Skeletal muscle satellite cell (primary cell): ENCODE measurements at regions not wholly inside any gene's neighbourhood (a gene's known extent, or its start where the extent isn't known, plus 50 kb on each side); places are given as distances from the start of the nearest gene placed in this dataset.
"Not testable (repeated sequence)": the region's sequence is repeated elsewhere in the genome, so short reads cannot be mapped to it uniquely, and the experiment has no call there.

Experiments
- H3K27me3 ChIP-seq: 2 replicates; pipeline ENCODE4 v1.7.0; 2013; ENCODE audit warnings: low read length; ENCODE audit not compliant: control insufficient read depth, insufficient read depth
- H3K36me3 ChIP-seq: 2 replicates; pipeline ENCODE4 v1.7.0; 2013; ENCODE audit warnings: mild to moderate bottlenecking, control low read depth, low read length; ENCODE audit not compliant: insufficient read depth
- H3K4me1 ChIP-seq: 2 replicates; pipeline ENCODE4 v1.7.0; 2013; ENCODE audit warnings: low read length; ENCODE audit not compliant: control insufficient read depth, insufficient read depth
- H3K4me2 ChIP-seq: 2 replicates; pipeline ENCODE4 v1.7.0; 2013; ENCODE audit warnings: mild to moderate bottlenecking, low read length
- H3K4me3 ChIP-seq: 2 replicates; pipeline ENCODE4 v1.7.0; 2013; ENCODE audit warnings: low read length
- H3K9ac ChIP-seq: 2 replicates; pipeline ENCODE4 v1.7.0; 2013; ENCODE audit warnings: mild to moderate bottlenecking, low read depth, low read length, moderate library complexity
- H3K9me3 ChIP-seq: replicated peaks from 2 replicates; pipeline ENCODE4 v1.7.0; 2013; ENCODE audit warnings: mild to moderate bottlenecking, control low read depth, low read length

GRCh38 chr17:16867545-16867944 is 104.4 kb downstream of the TNFRSF13B start:
- H3K9ac ChIP-seq, H3K9me3 ChIP-seq, H3K36me3 ChIP-seq, H3K4me3 ChIP-seq, H3K4me1 ChIP-seq, H3K4me2 ChIP-seq: not testable (repeated sequence)
- peaks cover 16% of the 10 kb centered on the region for H3K27me3 ChIP-seq

GRCh38 chr17:16866841-16867240 is 105.1 kb downstream of the TNFRSF13B start:
- not testable (repeated sequence) for H3K4me2 ChIP-seq, H3K9ac ChIP-seq, H3K9me3 ChIP-seq, H3K4me1 ChIP-seq, H3K4me3 ChIP-seq, H3K36me3 ChIP-seq
- peaks cover 10% of the 10 kb centered on the region for H3K27me3 ChIP-seq

GRCh38 chr17:16866436-16866835 is 105.5 kb downstream of the TNFRSF13B start:
- Histone ChIP-seq H3K27me3 (peaks cover 6% of the 10 kb centered on the region), H3K4me3 (no peak overlapping the region), H3K9me3 (no peaks in the 10 kb centered on the region), H3K36me3 (no peaks in the 10 kb centered on the region), H3K4me2 (no peak overlapping the region), H3K4me1 (peaks cover 10% of the 10 kb centered on the region), H3K9ac (no peak overlapping the region)

DNA sequence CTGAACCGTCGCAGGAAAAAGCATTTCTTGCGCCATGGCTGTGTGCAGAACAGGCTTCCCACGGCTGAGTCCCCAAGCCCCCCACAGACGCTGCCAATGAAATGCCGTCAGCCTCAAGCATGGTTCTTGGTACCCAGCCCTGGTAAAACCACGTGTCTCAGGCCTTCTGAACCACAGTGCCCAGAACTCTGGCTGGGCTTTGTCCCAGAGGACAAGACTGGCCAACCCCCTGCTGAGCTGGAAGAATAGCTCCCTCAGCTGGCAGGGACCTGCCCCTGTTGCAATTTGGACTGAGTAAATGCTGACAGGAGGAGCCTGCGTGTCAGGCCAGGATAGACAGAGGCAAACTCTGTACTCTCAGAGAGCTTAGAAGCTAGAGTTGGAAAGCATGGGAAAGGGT is 106.2 kb downstream of the TNFRSF13B start:
- H3K4me2 ChIP-seq, result not testable (repeated sequence)

DNA sequence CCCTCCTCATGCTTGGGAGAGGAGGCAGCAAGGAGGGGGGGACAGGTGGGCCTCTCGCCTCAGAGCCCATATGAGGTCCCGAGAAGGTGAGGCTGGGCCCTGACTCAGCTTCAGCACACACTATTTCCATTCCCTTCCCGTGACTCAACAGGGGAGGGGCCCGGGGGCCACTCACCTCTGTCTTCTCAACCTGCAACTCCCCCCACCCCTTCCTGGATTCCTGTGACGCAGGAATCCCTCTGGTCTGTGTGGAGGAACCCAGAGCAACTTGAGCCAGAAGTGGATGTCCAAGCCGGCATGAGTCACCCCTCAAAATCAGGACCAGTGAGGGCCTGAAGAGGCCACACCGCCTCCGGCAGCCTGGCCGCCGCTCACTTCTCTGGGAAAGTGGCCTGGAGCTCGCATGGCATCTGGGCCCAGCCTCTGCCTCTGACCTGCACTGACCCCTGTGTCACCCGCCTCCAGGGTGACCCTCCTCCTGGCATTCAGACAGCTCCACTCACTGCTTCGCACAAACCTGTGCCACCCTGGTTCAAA is 106.8 kb downstream of the TNFRSF13B start:
- not testable (repeated sequence) for H3K4me3 ChIP-seq, H3K27me3 ChIP-seq, H3K4me2 ChIP-seq, H3K9ac ChIP-seq, H3K9me3 ChIP-seq, H3K4me1 ChIP-seq, H3K36me3 ChIP-seq

More for the DNA sequence above, 106.2 kb downstream of the TNFRSF13B start:
- H3K9ac ChIP-seq, H3K9me3 ChIP-seq, H3K4me3 ChIP-seq, H3K36me3 ChIP-seq, H3K27me3 ChIP-seq, H3K4me1 ChIP-seq: not testable (repeated sequence)

- not testable (repeated sequence) for H3K36me3 ChIP-seq, H3K4me1 ChIP-seq, H3K27me3 ChIP-seq, H3K9ac ChIP-seq, H3K4me3 ChIP-seq, H3K4me2 ChIP-seq, H3K9me3 ChIP-seq
Observed at GRCh38 chr17:16864462-16865076, 107.3 kb downstream of the TNFRSF13B start.

GRCh38 chr17:16861152-16861551 is 110.8 kb downstream of the TNFRSF13B start:
- H3K4me3 ChIP-seq, H3K4me2 ChIP-seq, H3K9me3 ChIP-seq, H3K36me3 ChIP-seq, H3K9ac ChIP-seq, H3K27me3 ChIP-seq, H3K4me1 ChIP-seq: not testable (repeated sequence)

DNA sequence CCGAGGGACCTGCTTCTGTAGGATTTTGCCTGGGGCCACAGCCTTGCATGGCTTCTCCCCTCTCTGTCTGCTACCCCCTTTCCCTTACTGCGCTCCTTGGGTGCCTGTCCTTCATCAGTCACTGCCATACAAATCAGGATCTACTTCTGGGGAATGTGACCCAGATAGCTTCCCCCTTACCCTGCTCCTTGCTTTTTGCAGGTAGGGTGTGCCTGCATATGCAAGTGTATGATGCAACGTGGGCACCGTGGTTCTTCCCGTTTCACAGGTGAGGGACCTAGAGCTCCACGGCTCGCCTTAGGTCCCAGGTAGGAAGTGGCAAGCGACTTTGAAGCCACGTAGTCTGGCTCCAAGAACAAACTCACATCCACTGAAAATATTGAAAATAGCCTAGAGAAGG is 111.5 kb downstream of the TNFRSF13B start:
- H3K27me3 ChIP-seq, H3K4me1 ChIP-seq, H3K4me3 ChIP-seq, H3K9me3 ChIP-seq, H3K36me3 ChIP-seq, H3K9ac ChIP-seq, H3K4me2 ChIP-seq: not testable (repeated sequence)

DNA sequence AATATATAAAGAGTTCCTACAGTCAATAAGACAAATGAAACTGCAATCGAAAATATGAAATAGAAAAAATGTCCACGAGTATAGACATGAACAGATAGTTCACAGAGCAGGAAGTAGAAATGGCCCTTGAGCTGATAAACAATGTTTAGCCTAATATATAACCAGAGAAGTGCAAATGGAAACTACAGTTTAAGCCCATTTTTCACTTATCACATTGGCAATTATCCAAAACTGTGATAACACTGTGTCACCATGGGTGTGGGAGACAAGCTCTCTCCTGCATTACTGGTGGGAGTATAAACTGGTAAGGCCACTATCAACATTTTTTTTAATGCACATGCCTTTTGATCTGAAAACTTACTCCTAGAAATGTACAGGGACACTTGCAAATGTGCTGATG is 112.4 kb downstream of the TNFRSF13B start:
- not testable (repeated sequence) for H3K9ac ChIP-seq, H3K27me3 ChIP-seq, H3K9me3 ChIP-seq, H3K4me3 ChIP-seq, H3K4me2 ChIP-seq, H3K36me3 ChIP-seq, H3K4me1 ChIP-seq

DNA sequence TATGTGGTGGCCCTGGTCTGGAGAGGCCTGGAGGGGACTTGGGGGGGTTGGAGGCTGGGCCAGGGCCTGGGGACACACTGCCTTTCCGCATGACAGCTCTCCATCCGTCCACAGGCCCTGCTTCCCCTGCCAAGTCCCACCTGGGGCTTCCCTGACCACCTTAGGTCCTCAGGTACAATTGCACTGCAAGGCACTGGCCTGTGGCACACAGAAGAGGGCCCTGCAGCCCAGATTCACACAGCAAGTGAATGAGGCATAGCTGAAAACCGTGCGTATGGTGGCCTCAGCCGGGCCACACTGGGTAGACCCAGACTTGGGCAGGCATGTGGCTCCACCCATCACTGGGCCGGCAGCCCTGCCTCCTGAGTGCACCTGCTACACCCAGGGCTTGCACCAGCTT is 114.2 kb downstream of the TNFRSF13B start:
- H3K9me3 ChIP-seq, H3K4me3 ChIP-seq, H3K36me3 ChIP-seq, H3K27me3 ChIP-seq, H3K4me1 ChIP-seq, H3K4me2 ChIP-seq, H3K9ac ChIP-seq: not testable (repeated sequence)

- not testable (repeated sequence) for H3K27me3 ChIP-seq, H3K9me3 ChIP-seq, H3K4me1 ChIP-seq, H3K36me3 ChIP-seq, H3K4me2 ChIP-seq, H3K4me3 ChIP-seq, H3K9ac ChIP-seq
Observed at GRCh38 chr17:16856846-16857245, 115.1 kb downstream of the TNFRSF13B start.

DNA sequence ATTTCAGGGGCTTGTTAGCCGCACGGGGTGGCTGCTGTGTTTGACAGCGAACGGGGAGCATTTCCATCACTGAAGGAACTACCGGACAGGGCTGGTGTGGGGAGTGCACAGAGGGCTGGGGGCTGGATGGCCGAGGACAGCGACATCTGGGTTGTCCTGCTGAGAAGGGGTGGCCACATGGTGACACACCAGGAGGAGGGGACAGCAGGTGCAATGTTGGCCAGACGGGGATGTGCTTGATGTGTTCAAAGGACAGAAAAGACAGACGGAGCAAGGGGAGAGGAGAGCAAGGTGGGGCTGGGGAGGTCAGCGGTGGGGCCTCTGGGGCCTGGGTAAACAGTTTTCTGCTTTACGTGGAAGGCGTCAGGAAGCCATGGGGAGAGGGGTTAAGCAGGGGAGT is 115.7 kb downstream of the TNFRSF13B start:
- H3K4me3 ChIP-seq, H3K27me3 ChIP-seq, H3K4me2 ChIP-seq, H3K36me3 ChIP-seq, H3K9me3 ChIP-seq, H3K4me1 ChIP-seq, H3K9ac ChIP-seq: not testable (repeated sequence)
